ENCODE measurements at regions not wholly inside any gene's neighbourhood (a gene's known extent, or its start where the extent isn't known, plus 50 kb on each side); places are given as distances from the start of the nearest gene placed in this dataset.
"Not testable (repeated sequence)": the region's sequence is repeated elsewhere in the genome, so short reads cannot be mapped to it uniquely, and the experiment has no call there.

GRCh38 chr15:36008719-36009118 lies 462.8 kb upstream of the DPH6 start:
- DNase-seq = no peak

- DNase-seq = no peak
Measured at GRCh38 chr15:36024031-36024688, 478.2 kb upstream of the DPH6 start.

- DNase-seq = no peak
Measured at GRCh38 chr15:36026627-36027283, 480.8 kb upstream of the DPH6 start.

GRCh38 chr15:36029606-36030210 lies 483.7 kb upstream of the DPH6 start:
- DNase-seq = no peak

- no peak for DNase-seq
Measured at GRCh38 chr15:36039996-36040572, 494.1 kb upstream of the DPH6 start.

GRCh38 chr15:36047018-36047716 lies 501.2 kb upstream of the DPH6 start:
- DNase-seq = not testable (repeated sequence)

GRCh38 chr15:36050899-36051298 lies 504.9 kb upstream of the DPH6 start:
- DNase-seq = no peak

GRCh38 chr15:36052641-36053040 lies 506.7 kb upstream of the DPH6 start:
- DNase-seq = not testable (repeated sequence)

GRCh38 chr15:36053746-36054145 lies 507.8 kb upstream of the DPH6 start:
- DNase-seq = no peak

- no peak for DNase-seq
Measured at GRCh38 chr15:36059596-36059995, 513.6 kb upstream of the DPH6 start.

- DNase-seq = no peak
Measured at GRCh38 chr15:36062357-36062756, 516.4 kb upstream of the DPH6 start.

- no peak for DNase-seq
Measured at GRCh38 chr15:36066757-36067156, 512.7 kb upstream of the CDIN1 start.

GRCh38 chr15:36067483-36068274 lies 511.7 kb upstream of the CDIN1 start:
- DNase-seq = no peak

- no peak for DNase-seq
Measured at GRCh38 chr15:36075333-36075732, 504.1 kb upstream of the CDIN1 start.

GRCh38 chr15:36079021-36079420 lies 500.4 kb upstream of the CDIN1 start:
- DNase-seq = no peak

- DNase-seq = no peak
Measured at GRCh38 chr15:36080759-36081158, 498.7 kb upstream of the CDIN1 start.

GRCh38 chr15:36090286-36090946 lies 489.0 kb upstream of the CDIN1 start:
- no peak for DNase-seq

GRCh38 chr15:36106640-36107335 lies 472.6 kb upstream of the CDIN1 start:
- DNase-seq = no peak

- DNase-seq = no peak
Measured at GRCh38 chr15:36108541-36108940, 470.9 kb upstream of the CDIN1 start.

- no peak for DNase-seq
Measured at GRCh38 chr15:36109943-36110658, 469.3 kb upstream of the CDIN1 start.

- DNase-seq = no peak
Measured at GRCh38 chr15:36110659-36110993, 468.8 kb upstream of the CDIN1 start.
